H9 (cell line): ENCODE measurements at regions not wholly inside any gene's neighbourhood (a gene's known extent, or its start where the extent isn't known, plus 50 kb on each side); places are given as distances from the start of the nearest gene placed in this dataset.

ENCODE experiments used
- DNase-seq: peaks from one replicate; pipeline ENCODE4 v3.0.0-alpha.2; 2017
- H2AFZ ChIP-seq: one replicate; pipeline ENCODE4 v1.6.1; 2013; ENCODE audit warnings: mild to moderate bottlenecking, low read length, control low read depth, moderate library complexity
- H2AK5ac ChIP-seq: 2 replicates; pipeline ENCODE4 v1.6.1; 2013; ENCODE audit warnings: low read length, control low read depth, mixed read lengths; ENCODE audit not compliant: insufficient read length
- H2BK120ac ChIP-seq: one replicate; pipeline ENCODE4 v1.6.1; 2013; ENCODE audit warnings: low read depth, mild to moderate bottlenecking, low read length, control low read depth, inconsistent platforms; ENCODE audit not compliant: poor library complexity, severe bottlenecking
- H2BK12ac ChIP-seq: 2 replicates; pipeline ENCODE4 v1.6.1; 2013; ENCODE audit warnings: low read length, control low read depth, mixed read lengths, low read depth; ENCODE audit not compliant: insufficient read length
- H2BK15ac ChIP-seq: 2 replicates; pipeline ENCODE4 v1.6.1; 2013; ENCODE audit warnings: low read depth, low read length, control low read depth
- H2BK20ac ChIP-seq: one replicate; pipeline ENCODE4 v1.6.1; 2013; ENCODE audit warnings: low read depth, mild to moderate bottlenecking, low read length, control low read depth, inconsistent platforms; ENCODE audit not compliant: poor library complexity, severe bottlenecking
- H2BK5ac ChIP-seq: 2 replicates; pipeline ENCODE4 v1.6.1; 2013; ENCODE audit warnings: low read length, control low read depth, mixed read lengths; ENCODE audit not compliant: insufficient read length
- H3K14ac ChIP-seq: 2 replicates; pipeline ENCODE4 v1.6.1; 2013; ENCODE audit warnings: low read length, control low read depth; ENCODE audit not compliant: insufficient read depth
- H3K18ac ChIP-seq: 2 replicates; pipeline ENCODE4 v1.6.1; 2013; ENCODE audit warnings: low read depth, mild to moderate bottlenecking, mixed read lengths, low read length, control low read depth; ENCODE audit not compliant: insufficient read length
- H3K23ac ChIP-seq: 2 replicates; pipeline ENCODE4 v1.6.1; 2013; ENCODE audit warnings: low read length, control low read depth, mixed read lengths, low read depth; ENCODE audit not compliant: insufficient read length
- H3K23me2 ChIP-seq: 2 replicates; pipeline ENCODE4 v1.6.1; 2013; ENCODE audit warnings: low read depth, mild to moderate bottlenecking, mixed read lengths, low read length, control low read depth; ENCODE audit not compliant: insufficient read length, poor library complexity, severe bottlenecking
- H3K27ac ChIP-seq: 2 replicates; pipeline ENCODE4 v1.5.1; 2013; ENCODE audit warnings: low read length, control low read depth, mixed read lengths, low read depth; ENCODE audit not compliant: insufficient read length
- H3K27me3 ChIP-seq: 2 replicates; pipeline ENCODE4 v1.6.1; 2013; ENCODE audit warnings: low read length, control low read depth, inconsistent platforms; ENCODE audit not compliant: insufficient read depth
- H3K4ac ChIP-seq: 2 replicates; pipeline ENCODE4 v1.6.1; 2013; ENCODE audit warnings: low read depth, mild to moderate bottlenecking, control low read depth, inconsistent platforms, low read length, moderate library complexity
- H3K4me1 ChIP-seq: 2 replicates; pipeline ENCODE4 v1.6.1; 2013; ENCODE audit warnings: low read length, control low read depth, inconsistent platforms; ENCODE audit not compliant: insufficient read depth
- H3K4me2 ChIP-seq: 2 replicates; pipeline ENCODE4 v1.6.1; 2013; ENCODE audit warnings: low read length, control low read depth, mixed read lengths; ENCODE audit not compliant: insufficient read length, insufficient read depth
- H3K56ac ChIP-seq: 2 replicates; pipeline ENCODE4 v1.6.1; 2013; ENCODE audit warnings: low read depth, mild to moderate bottlenecking, mixed read lengths, low read length, control low read depth; ENCODE audit not compliant: insufficient read length
- H3K79me1 ChIP-seq: 2 replicates; pipeline ENCODE4 v1.6.1; 2013; ENCODE audit warnings: low read depth, mild to moderate bottlenecking, moderate library complexity, low read length, control low read depth, inconsistent platforms; ENCODE audit not compliant: insufficient read depth, poor library complexity, severe bottlenecking
- H3K79me2 ChIP-seq: 2 replicates; pipeline ENCODE4 v1.6.1; 2013; ENCODE audit warnings: low read length, control low read depth, inconsistent platforms; ENCODE audit not compliant: insufficient read depth
- H3K9ac ChIP-seq: 2 replicates; pipeline ENCODE4 v1.6.1; 2013; ENCODE audit warnings: low read length, control low read depth, mixed read lengths; ENCODE audit not compliant: insufficient read length; ENCODE audit errors: extremely low read depth
- H3K9me3 ChIP-seq: one replicate; pipeline ENCODE4 v1.6.1; 2013; ENCODE audit warnings: low read depth, low read length, inconsistent platforms; ENCODE audit not compliant: control insufficient read depth
- H3T11ph ChIP-seq: one replicate; pipeline ENCODE4 v1.6.1; 2013; ENCODE audit warnings: mild to moderate bottlenecking, low read length, control low read depth, inconsistent platforms
- H4K20me1 ChIP-seq: one replicate; pipeline ENCODE4 v1.6.1; 2013; ENCODE audit not compliant: control insufficient read depth, insufficient read length, insufficient read depth
- H4K5ac ChIP-seq: 2 replicates; pipeline ENCODE4 v1.6.1; 2013; ENCODE audit warnings: low read depth, mild to moderate bottlenecking, mixed read lengths, low read length, control low read depth; ENCODE audit not compliant: insufficient read length
- H4K8ac ChIP-seq: replicated peaks from 2 replicates; pipeline ENCODE4 v1.6.1; 2013; ENCODE audit warnings: low read length, control low read depth, mixed read lengths, low read depth; ENCODE audit not compliant: insufficient read length
- H4K91ac ChIP-seq: 2 replicates; pipeline ENCODE4 v1.6.1; 2013; ENCODE audit warnings: low read depth, mild to moderate bottlenecking, moderate library complexity, mixed read lengths, low read length, control low read depth; ENCODE audit not compliant: insufficient read length
- H3K27ac Mint-ChIP-seq, 3 experiments: 2 replicates in 2 of 3; 3 replicates in 1 of 3; pipeline ENCODE4 v1.8.0; 2020 to 2021; ENCODE audit warnings: mixed read lengths in 3 of 3, mild to moderate bottlenecking in 1 of 3, moderate library complexity in 1 of 3
- H3K27me3 Mint-ChIP-seq: 2 replicates; pipeline ENCODE4 v1.8.0; 2021; ENCODE audit warnings: low read depth, mild to moderate bottlenecking, moderate library complexity, mixed read lengths
- H3K36me3 Mint-ChIP-seq, 3 experiments: 2 replicates in 2 of 3; 3 replicates in 1 of 3; pipeline ENCODE4 v1.8.0; 2020 to 2021; ENCODE audit warnings: low read depth in 3 of 3, mixed read lengths in 3 of 3; ENCODE audit not compliant: insufficient read depth in 1 of 3
- H3K4me1 Mint-ChIP-seq, 2 experiments: 2 replicates each; pipeline ENCODE4 v1.8.0; 2020; ENCODE audit warnings: mixed read lengths in 2 of 2
- H3K4me3 Mint-ChIP-seq, 2 experiments: 2 replicates in 1 of 2; 3 replicates in 1 of 2; pipeline ENCODE4 v1.8.0; 2020 to 2021; ENCODE audit warnings: mild to moderate bottlenecking in 2 of 2, mixed read lengths in 2 of 2, moderate library complexity in 1 of 2
- H3K9me3 Mint-ChIP-seq, 2 experiments: 2 replicates in 1 of 2; 3 replicates in 1 of 2; pipeline ENCODE4 v1.8.0; 2020; ENCODE audit warnings: mild to moderate bottlenecking in 2 of 2, mixed read lengths in 2 of 2, moderate library complexity in 1 of 2
- WGBS: extraction: QIAGEN DNeasy Blood & Tissue Kit; methylation state at CpG from one replicate; pipeline ENCODE4 v1.1.7; 2013; ENCODE audit warnings: missing lambda C conversion rate, low lambda C conversion rate, mixed read lengths; ENCODE audit not compliant: insufficient read length; ENCODE audit errors: extremely low coverage; 5-methylcytosine and 5-hydroxymethylcytosine counted together
- TF ChIP-seq, protein P1 (sequence below): fragments of 200-600 bp; sonication (generic); conservative IDR thresholded peaks from 3 replicates; pipeline ENCODE4 v1.8.0; 2021; ENCODE audit warnings: antibody characterized with exemption, mild to moderate bottlenecking

DNA sequence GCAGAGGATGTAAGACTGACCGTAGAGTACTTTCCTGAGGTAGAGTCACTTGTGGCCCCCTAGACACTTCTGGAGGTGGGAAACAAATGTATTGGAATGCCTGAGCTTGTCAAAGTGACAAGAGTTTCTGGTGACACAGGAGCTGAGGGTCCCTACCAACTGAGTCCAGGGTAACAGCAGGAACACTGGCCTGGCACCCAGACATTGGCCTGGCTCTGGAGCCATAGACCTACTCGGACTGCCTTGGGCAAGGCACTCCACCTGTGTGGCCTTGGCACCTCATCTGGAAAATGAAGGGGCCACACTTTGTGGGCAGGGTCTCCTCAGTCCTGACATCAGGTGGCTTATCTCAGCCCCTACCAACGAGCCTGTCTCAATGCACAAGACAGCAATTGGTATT is 398.2 kb upstream of the CELF4 start:
- Histone ChIP-seq H2AK5ac (no peak overlapping the region), H3K79me1 (no peaks in the 10 kb centered on the region), H3K14ac (no peak overlapping the region), H3T11ph (no peak overlapping the region), H3K27ac (no peak overlapping the region), H2BK20ac (no peak overlapping the region), H4K91ac (no peak overlapping the region), H2AFZ (no peak overlapping the region), H3K4me2 (no peak overlapping the region), H2BK120ac (no peak overlapping the region), H3K23ac (no peak overlapping the region), H3K27me3 (peaks cover 2% of the 10 kb centered on the region; the same call in 1 of the 2 replicates), H3K4ac (no peak overlapping the region), H3K9ac (no peak overlapping the region), H3K23me2 (peaks cover 2% of the 10 kb centered on the region), H3K9me3 (no peaks in the 10 kb centered on the region), H2BK5ac (no peak overlapping the region), H3K56ac (no peak overlapping the region), H3K4me1 (0 out of 2 replicates have a peak, but pooled peaks cover 4% of the 10 kb centered on the region), H2BK15ac (no peak overlapping the region), H3K18ac (no peak overlapping the region), H4K8ac (no peak overlapping the region), H4K20me1 (no peaks in the 10 kb centered on the region), H3K79me2 (no peaks in the 10 kb centered on the region), H2BK12ac (no peak overlapping the region), H4K5ac (no peak overlapping the region)
- WGBS, result no CpG with 5 or more reads among the region's 3 CpGs
- Mint-ChIP-seq H3K27ac (no peak overlapping the region), H3K27me3 (no peaks in the 10 kb centered on the region; the same call in 1 of the 2 replicates), H3K4me1 (no peaks in the 10 kb centered on the region), H3K36me3 (peaks cover 5 to 10% (median 6%) of the 10 kb centered on the region in 3 experiments; a peak in 5 of 7 replicates), H3K4me3 (no peak overlapping the region), H3K9me3 (peaks cover 11 to 12% of the 10 kb centered on the region in 2 experiments; a peak in 4 of 5 replicates)
- TF ChIP-seq, protein P1, sequence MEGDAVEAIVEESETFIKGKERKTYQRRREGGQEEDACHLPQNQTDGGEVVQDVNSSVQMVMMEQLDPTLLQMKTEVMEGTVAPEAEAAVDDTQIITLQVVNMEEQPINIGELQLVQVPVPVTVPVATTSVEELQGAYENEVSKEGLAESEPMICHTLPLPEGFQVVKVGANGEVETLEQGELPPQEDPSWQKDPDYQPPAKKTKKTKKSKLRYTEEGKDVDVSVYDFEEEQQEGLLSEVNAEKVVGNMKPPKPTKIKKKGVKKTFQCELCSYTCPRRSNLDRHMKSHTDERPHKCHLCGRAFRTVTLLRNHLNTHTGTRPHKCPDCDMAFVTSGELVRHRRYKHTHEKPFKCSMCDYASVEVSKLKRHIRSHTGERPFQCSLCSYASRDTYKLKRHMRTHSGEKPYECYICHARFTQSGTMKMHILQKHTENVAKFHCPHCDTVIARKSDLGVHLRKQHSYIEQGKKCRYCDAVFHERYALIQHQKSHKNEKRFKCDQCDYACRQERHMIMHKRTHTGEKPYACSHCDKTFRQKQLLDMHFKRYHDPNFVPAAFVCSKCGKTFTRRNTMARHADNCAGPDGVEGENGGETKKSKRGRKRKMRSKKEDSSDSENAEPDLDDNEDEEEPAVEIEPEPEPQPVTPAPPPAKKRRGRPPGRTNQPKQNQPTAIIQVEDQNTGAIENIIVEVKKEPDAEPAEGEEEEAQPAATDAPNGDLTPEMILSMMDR, result no peak
- DNase-seq, result no peak
